ENCODE measurements at regions not wholly inside any gene's neighbourhood (a gene's known extent, or its start where the extent isn't known, plus 50 kb on each side); places are given as distances from the start of the nearest gene placed in this dataset.

DNA sequence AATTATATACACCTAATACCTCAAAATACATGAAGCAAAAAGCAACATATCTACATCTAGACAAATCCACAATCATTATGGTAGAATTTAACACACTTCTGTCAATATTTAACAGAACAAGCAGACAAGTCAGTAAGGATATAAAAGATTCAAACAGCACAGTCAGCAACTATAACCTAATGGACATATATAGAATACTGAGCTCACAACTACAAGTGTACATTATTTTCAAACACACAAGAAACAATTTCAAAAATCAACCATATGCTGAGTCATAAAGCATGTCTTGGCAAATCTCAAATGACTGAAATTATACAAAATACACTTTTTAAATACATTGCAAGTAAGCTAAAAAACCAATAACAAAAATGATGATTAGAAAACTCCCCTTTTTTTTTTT lies 178.0 kb downstream of the TOMM20 start:
- TF ChIP-seq ZC3H11A (IDR thresholded peaks at IDR 0.05; ENCODE audit: low read depth, low read length): no peak
- TF ChIP-seq TARDBP (IDR thresholded peaks at IDR 0.05): no peak
- TF ChIP-seq KLF6 (CRISPR knock-in tag; IDR thresholded peaks at IDR 0.05; ENCODE audit: borderline replicate concordance): no peak
- no peak for TF ChIP-seq ZZZ3 (IDR thresholded peaks at IDR 0.05)
- TF ChIP-seq KLF16 (IDR thresholded peaks at IDR 0.05): no peak
- no peak for TF ChIP-seq SMC3 (conservative IDR thresholded peaks at IDR 0.05; ENCODE audit: insufficient read depth, low read depth, low read length)

All from K562 (cell line).